GM12874 (cell line): ENCODE measurements at regions not wholly inside any gene's neighbourhood (a gene's known extent, or its start where the extent isn't known, plus 50 kb on each side); places are given as distances from the start of the nearest gene placed in this dataset.

Source experiments
- CTCF ChIP-seq: IDR thresholded peaks from 2 replicates; pipeline ENCODE4 v1.5.1; 2011; ENCODE audit warnings: low read depth, mild to moderate bottlenecking, control low read depth, low read length, moderate library complexity; ENCODE audit not compliant: insufficient read depth

GRCh38 chr6:6851949-6852261 is 255.9 kb upstream of the RREB1 start:
- no peak for TF ChIP-seq CTCF

GRCh38 chr6:6856538-6857523 is 250.9 kb upstream of the RREB1 start:
- TF ChIP-seq CTCF: no peak

- TF ChIP-seq CTCF: no peak
Measured at GRCh38 chr6:6857528-6857927, 250.2 kb upstream of the RREB1 start.

- no peak for TF ChIP-seq CTCF
Measured at GRCh38 chr6:6858533-6858982, 249.2 kb upstream of the RREB1 start.

- no peak for TF ChIP-seq CTCF
Measured at GRCh38 chr6:6859105-6859504, 248.7 kb upstream of the RREB1 start.

- no peak for TF ChIP-seq CTCF
Measured at GRCh38 chr6:6859722-6860121, 248.0 kb upstream of the RREB1 start.

GRCh38 chr6:6860863-6861262 is 246.9 kb upstream of the RREB1 start:
- no peak for TF ChIP-seq CTCF
